ENCODE measurements at regions not wholly inside any gene's neighbourhood (a gene's known extent, or its start where the extent isn't known, plus 50 kb on each side); places are given as distances from the start of the nearest gene placed in this dataset.
A peak's percentile ranks its signal among the peaks of the same experiment; 100 is the strongest.

DNA sequence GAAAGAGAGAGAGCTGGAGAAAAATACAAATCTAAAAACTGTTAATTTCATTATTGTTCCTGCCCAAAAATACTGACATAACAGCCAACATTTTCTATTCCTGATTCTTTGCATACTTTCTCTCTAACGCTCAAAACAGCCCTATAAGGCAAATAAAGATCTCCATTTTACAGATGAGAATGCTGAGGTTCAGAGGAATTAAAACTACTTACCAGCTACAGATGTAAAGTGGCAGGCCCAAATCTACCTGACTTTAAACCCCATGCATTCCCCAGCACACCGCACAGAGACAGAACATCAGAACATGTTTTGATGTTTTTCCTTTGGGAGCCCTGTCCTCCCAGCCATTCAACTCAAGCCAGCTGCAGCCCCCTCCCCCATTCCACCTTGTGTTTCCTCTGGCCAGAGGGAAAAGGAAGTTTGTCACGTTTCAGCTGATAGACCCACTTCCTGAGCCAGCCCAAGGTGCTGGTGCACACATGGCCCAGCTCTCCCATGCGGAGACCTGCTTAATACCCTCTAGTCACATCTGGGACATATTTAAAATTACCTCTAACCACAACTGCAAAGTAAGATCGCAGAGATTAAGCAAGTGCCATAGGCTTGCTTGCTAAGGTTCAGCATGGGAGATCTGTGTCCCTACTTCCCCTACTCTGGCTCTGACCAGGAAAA, 133.1 kb upstream of the NFIA start:
- Histone ChIP-seq H3K56ac (ENCODE audit: insufficient read length, low read depth, low read length) (no peak overlapping the region), H3K27ac (ENCODE audit: insufficient read length, low read depth, low read length) (no peak overlapping the region), H3K9me3 (ENCODE audit: control insufficient read depth, low read depth, low read length) (no peaks in the 10 kb centered on the region), H3K9ac (ENCODE audit: extremely low read depth, insufficient read length, low read length) (no peak overlapping the region), H3K4me2 (ENCODE audit: insufficient read depth, insufficient read length, low read length) (no peak overlapping the region), H4K20me1 (ENCODE audit: control insufficient read depth, insufficient read depth, insufficient read length) (no peaks in the 10 kb centered on the region), H3K79me1 (ENCODE audit: insufficient read depth, low read depth, low read length, poor library complexity, severe bottlenecking) (no peaks in the 10 kb centered on the region), H3K14ac (ENCODE audit: insufficient read depth, low read length) (no peak overlapping the region; the same call in 1 of the 2 replicates), H2BK20ac (ENCODE audit: low read depth, low read length, poor library complexity, severe bottlenecking) (no peak overlapping the region), H4K5ac (ENCODE audit: insufficient read length, low read depth, low read length) (no peak overlapping the region), H3K18ac (ENCODE audit: insufficient read length, low read depth, low read length) (no peak overlapping the region), H3K79me2 (ENCODE audit: insufficient read depth, low read length) (no peaks in the 10 kb centered on the region), H3K23me2 (ENCODE audit: insufficient read length, low read depth, low read length, poor library complexity, severe bottlenecking) (no peaks in the 10 kb centered on the region), H2BK12ac (ENCODE audit: insufficient read length, low read depth, low read length) (no peak overlapping the region), H2AFZ (ENCODE audit: low read length) (no peak overlapping the region), H3K23ac (ENCODE audit: insufficient read length, low read depth, low read length) (no peak overlapping the region), H3K27me3 (ENCODE audit: insufficient read depth, low read length) (no peaks in the 10 kb centered on the region), H2BK5ac (ENCODE audit: insufficient read length, low read length) (no peak overlapping the region), H3T11ph (ENCODE audit: low read length) (no peak overlapping the region), H2BK120ac (ENCODE audit: low read depth, low read length, poor library complexity, severe bottlenecking) (no peak overlapping the region), H3K4ac (ENCODE audit: low read depth, low read length) (no peak overlapping the region), H4K91ac (ENCODE audit: insufficient read length, low read depth, low read length) (no peak overlapping the region), H2BK15ac (ENCODE audit: low read depth, low read length) (no peak overlapping the region), H3K4me1 (ENCODE audit: insufficient read depth, low read length) (peaks cover 9% of the 10 kb centered on the region; the same call in 1 of the 2 replicates), H2AK5ac (ENCODE audit: insufficient read length, low read length) (no peak overlapping the region), H4K8ac (replicated peaks; ENCODE audit: insufficient read length, low read depth, low read length) (no peak overlapping the region)
- H3K4me1 Mint-ChIP-seq, result peaks cover 20 to 22% of the 10 kb centered on the region in 2 experiments
- H3K4me3 Mint-ChIP-seq, result no peak overlapping the region
- peak overlapping the region in 1 of 3 experiments; percentile 31; a peak in 2 of 7 replicates for H3K27ac Mint-ChIP-seq
- no peak for DNase-seq
- H3K27me3 Mint-ChIP-seq (ENCODE audit: low read depth), result peaks cover 2% of the 10 kb centered on the region; the same call in 1 of the 2 replicates
- no peaks in the 10 kb centered on the region for H3K9me3 Mint-ChIP-seq
- TF ChIP-seq, protein P1, sequence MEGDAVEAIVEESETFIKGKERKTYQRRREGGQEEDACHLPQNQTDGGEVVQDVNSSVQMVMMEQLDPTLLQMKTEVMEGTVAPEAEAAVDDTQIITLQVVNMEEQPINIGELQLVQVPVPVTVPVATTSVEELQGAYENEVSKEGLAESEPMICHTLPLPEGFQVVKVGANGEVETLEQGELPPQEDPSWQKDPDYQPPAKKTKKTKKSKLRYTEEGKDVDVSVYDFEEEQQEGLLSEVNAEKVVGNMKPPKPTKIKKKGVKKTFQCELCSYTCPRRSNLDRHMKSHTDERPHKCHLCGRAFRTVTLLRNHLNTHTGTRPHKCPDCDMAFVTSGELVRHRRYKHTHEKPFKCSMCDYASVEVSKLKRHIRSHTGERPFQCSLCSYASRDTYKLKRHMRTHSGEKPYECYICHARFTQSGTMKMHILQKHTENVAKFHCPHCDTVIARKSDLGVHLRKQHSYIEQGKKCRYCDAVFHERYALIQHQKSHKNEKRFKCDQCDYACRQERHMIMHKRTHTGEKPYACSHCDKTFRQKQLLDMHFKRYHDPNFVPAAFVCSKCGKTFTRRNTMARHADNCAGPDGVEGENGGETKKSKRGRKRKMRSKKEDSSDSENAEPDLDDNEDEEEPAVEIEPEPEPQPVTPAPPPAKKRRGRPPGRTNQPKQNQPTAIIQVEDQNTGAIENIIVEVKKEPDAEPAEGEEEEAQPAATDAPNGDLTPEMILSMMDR (conservative IDR thresholded peaks at IDR 0.05), result no peak
- no peaks in the 10 kb centered on the region for H3K36me3 Mint-ChIP-seq (ENCODE audit: insufficient read depth in 1 of 3, low read depth in 3 of 3)
- WGBS (ENCODE audit: extremely low coverage, insufficient read length, low lambda C conversion rate), result no CpG with 5 or more reads among the region's 5 CpGs
